GM12878 (cell line): ENCODE measurements at regions not wholly inside any gene's neighbourhood (a gene's known extent, or its start where the extent isn't known, plus 50 kb on each side); places are given as distances from the start of the nearest gene placed in this dataset.

Experiments
- ATAC-seq: fragments of 200-7000 bp; cut with Tn5 transposase; 3 replicates; pipeline ENCODE4 v1.9.1; 2020; ENCODE audit warnings: mild to moderate bottlenecking, moderate library complexity
- BruUV-seq: library from RNA; stranded (reverse); fragments of 400-500 nt; replicated peaks from 2 replicates; lab custom pipeline; 2021; lab: Mats Ljungman, UMichigan
- CTCF ChIA-PET: fragments of 300-600 bp; sonication (Branson Sonifier 250); formaldehyde crosslinking; extraction: SDS; loops from one replicate; lab custom pipeline; 2021; ENCODE audit warnings: inconsistent platforms; lab: Yijun Ruan, JAX
- POLR2A ChIA-PET: fragments of 350-600 bp; formaldehyde crosslinking; extraction: SDS; loops from one replicate; lab custom pipeline; 2021; ENCODE audit warnings: inconsistent platforms; lab: Charles Lee
- RAD21 ChIA-PET: fragments of 300-600 bp; sonication (Branson Sonifier 250); formaldehyde crosslinking; loops from one replicate; lab custom pipeline; 2023; ENCODE audit warnings: antibody characterized with exemption; ENCODE audit not compliant: unreplicated experiment; lab: Charles Lee
- SMC1A ChIA-PET: fragments of 300-600 bp; sonication (Branson Sonifier 250); formaldehyde crosslinking; loops from one replicate; lab custom pipeline; 2023; ENCODE audit not compliant: unreplicated experiment, uncharacterized antibody; lab: Charles Lee
- DNase-seq: peaks from one replicate; pipeline ENCODE4 v3.0.0-alpha.2; 2011; ENCODE audit warnings: low read depth, low spot score
- FAIRE-seq: peaks from 3 replicates; lab custom pipeline; 2011; peaks lifted over from hg19 to GRCh38; lab: Jason Lieb, UNC
- H2AFZ ChIP-seq: 2 replicates; pipeline ENCODE4 v1.6.0; 2011; ENCODE audit warnings: low read depth, low read length, control low read depth; ENCODE audit not compliant: control insufficient read depth
- H3K27ac ChIP-seq: 2 replicates; pipeline ENCODE4 v1.5.1; 2011; ENCODE audit warnings: control low read depth; ENCODE audit not compliant: control insufficient read depth, insufficient read depth
- H3K27me3 ChIP-seq, 2 experiments: replicated peaks in 1 of 2; 2 replicates each; pipeline versions ENCODE4 v1.6.0 to v1.6.1; 2011; ENCODE audit warnings: low read length in 1 of 2; ENCODE audit not compliant: control insufficient read depth in 2 of 2, insufficient read depth in 2 of 2
- H3K36me3 ChIP-seq, 2 experiments: 2 replicates each; pipeline ENCODE4 v1.5.1; 2011; ENCODE audit warnings: low read length in 1 of 2; ENCODE audit not compliant: control insufficient read depth in 2 of 2, insufficient read depth in 2 of 2
- H3K4me1 ChIP-seq: 2 replicates; pipeline ENCODE4 v1.6.1; 2011; ENCODE audit warnings: mild to moderate bottlenecking, low read length, moderate library complexity, mixed read lengths; ENCODE audit not compliant: control insufficient read depth, insufficient read depth
- H3K4me2 ChIP-seq: 2 replicates; pipeline ENCODE4 v1.6.0; 2011; ENCODE audit warnings: control low read depth; ENCODE audit not compliant: control insufficient read depth, insufficient read depth
- H3K4me3 ChIP-seq: fragments of 200-600 bp; sonication (generic); 2 replicates; pipeline ENCODE4 v1.5.1; 2016
- H3K79me2 ChIP-seq: 2 replicates; pipeline ENCODE4 v1.6.0; 2011; ENCODE audit warnings: low read length; ENCODE audit not compliant: control insufficient read depth, insufficient read depth
- H3K9ac ChIP-seq: 2 replicates; pipeline ENCODE4 v1.8.0; 2011; ENCODE audit warnings: low read length, control low read depth, mixed read lengths; ENCODE audit not compliant: control insufficient read depth, insufficient read depth
- H3K9me3 ChIP-seq: replicated peaks from 3 replicates; pipeline ENCODE4 v1.5.1; 2011; ENCODE audit warnings: mild to moderate bottlenecking, low read length; ENCODE audit not compliant: control insufficient read depth, insufficient read depth
- H4K20me1 ChIP-seq: 2 replicates; pipeline ENCODE4 v1.6.0; 2011; ENCODE audit not compliant: control insufficient read depth, insufficient read depth
- BCL11A ChIP-seq: IDR thresholded peaks from 2 replicates; pipeline ENCODE4 v1.6.1; 2011; ENCODE audit warnings: low read depth, low read length
- CHD2 ChIP-seq: IDR thresholded peaks from 2 replicates; pipeline ENCODE4 v1.6.1; 2011; ENCODE audit warnings: low read depth, low read length, improper control_type of control experiment, borderline replicate concordance
- EZH2 ChIP-seq: IDR thresholded peaks from 2 replicates; pipeline ENCODE4 v1.6.1; 2012; ENCODE audit warnings: low read depth, mild to moderate bottlenecking, control low read depth, inconsistent platforms, low read length, borderline replicate concordance; ENCODE audit not compliant: control insufficient read depth
- HDAC2 ChIP-seq: fragments of 200-600 bp; sonication (generic); IDR thresholded peaks from 2 replicates; pipeline ENCODE4 v1.6.1; 2017
- MLLT1 ChIP-seq: fragments of 450-650 bp; IDR thresholded peaks from 2 replicates; pipeline ENCODE4 v1.6.1; 2016; ENCODE audit warnings: mild to moderate bottlenecking
- NR2C2 ChIP-seq: IDR thresholded peaks from 2 replicates; pipeline ENCODE4 v1.6.1; 2011; ENCODE audit warnings: borderline replicate concordance, low read depth; ENCODE audit not compliant: control insufficient read depth, insufficient read length
- PML ChIP-seq: IDR thresholded peaks from 2 replicates; pipeline ENCODE4 v1.6.1; 2012; ENCODE audit warnings: low read length, inconsistent platforms
- RBBP5 ChIP-seq: fragments of 200-600 bp; sonication (generic); conservative IDR thresholded peaks from 2 replicates; pipeline ENCODE4 v1.6.1; 2016
- USF2 ChIP-seq: IDR thresholded peaks from 2 replicates; pipeline ENCODE4 v1.6.1; 2011; ENCODE audit warnings: low read depth, low read length, improper control_type of control experiment, borderline replicate concordance
- WGBS: methylation state at CpG from one replicate; pipeline ENCODE4 v1.1.6; 2016; ENCODE audit warnings: low lambda C conversion rate; ENCODE audit not compliant: insufficient replicate concordance, insufficient coverage; ENCODE audit errors: missing lambda C conversion rate; 5-methylcytosine and 5-hydroxymethylcytosine counted together
- in situ Hi-C: fragments of 300-500 bp; cut with MboI; formaldehyde crosslinking; loops from 9 replicates; pipeline ENCODE4 v1.14.3; 2018; ENCODE audit warnings: mixed read lengths
- intact Hi-C: fragments of 100-400 bp; cut with micrococcal nuclease; formaldehyde crosslinking; loops from one replicate; pipeline ENCODE4 v1.14.2; 2022; ENCODE audit not compliant: unreplicated experiment
- TF ChIP-seq, protein P1 (sequence below): fragments of 450-650 bp; IDR thresholded peaks from 2 replicates; pipeline ENCODE4 v1.6.1; 2017; ENCODE audit warnings: borderline replicate concordance
- TF ChIP-seq, protein P2 (sequence below): IDR thresholded peaks from 2 replicates; pipeline ENCODE4 v1.6.1; 2012; ENCODE audit warnings: low read length, inconsistent platforms
- TF ChIP-seq, protein P3 (sequence below): IDR thresholded peaks from 2 replicates; pipeline ENCODE4 v1.6.1; 2011; ENCODE audit warnings: mild to moderate bottlenecking, low read depth, low read length, moderate library complexity; ENCODE audit not compliant: insufficient replicate concordance

- RAD21 ChIA-PET = no interaction called here
Measured at GRCh38 chr1:96545935-96546656, 175.5 kb upstream of the PTBP2 start.

More at GRCh38 chr1:96545935-96546656, 175.5 kb upstream of the PTBP2 start:
- H3K27me3 ChIP-seq = no peaks in the 10 kb centered on the region
- H2AFZ ChIP-seq = no peak overlapping the region
- ChIA-PET POLR2A (no interaction called here), CTCF (no interaction called here), SMC1A (no interaction called here)
- H3K4me2 ChIP-seq = no peak overlapping the region
- BruUV-seq = no TSS peak
- no peaks in the 10 kb centered on the region for H4K20me1 ChIP-seq
- no peak for ATAC-seq
- intact Hi-C loops (no loop called here), in situ Hi-C loops (no loop called here)
- H3K36me3 ChIP-seq = no peaks in the 10 kb centered on the region
- WGBS = 21% methylated on average over 4 of the region's 4 CpGs
- DNase-seq = no peak
- no peak overlapping the region for H3K4me3 ChIP-seq
- no peak for TF ChIP-seq USF2
- no peak for TF ChIP-seq BCL11A
- no peak for TF ChIP-seq EZH2
- TF ChIP-seq, protein P1, sequence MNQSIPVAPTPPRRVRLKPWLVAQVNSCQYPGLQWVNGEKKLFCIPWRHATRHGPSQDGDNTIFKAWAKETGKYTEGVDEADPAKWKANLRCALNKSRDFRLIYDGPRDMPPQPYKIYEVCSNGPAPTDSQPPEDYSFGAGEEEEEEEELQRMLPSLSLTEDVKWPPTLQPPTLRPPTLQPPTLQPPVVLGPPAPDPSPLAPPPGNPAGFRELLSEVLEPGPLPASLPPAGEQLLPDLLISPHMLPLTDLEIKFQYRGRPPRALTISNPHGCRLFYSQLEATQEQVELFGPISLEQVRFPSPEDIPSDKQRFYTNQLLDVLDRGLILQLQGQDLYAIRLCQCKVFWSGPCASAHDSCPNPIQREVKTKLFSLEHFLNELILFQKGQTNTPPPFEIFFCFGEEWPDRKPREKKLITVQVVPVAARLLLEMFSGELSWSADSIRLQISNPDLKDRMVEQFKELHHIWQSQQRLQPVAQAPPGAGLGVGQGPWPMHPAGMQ = no peak
- no peak for TF ChIP-seq MLLT1
- TF ChIP-seq NR2C2 = no peak
- TF ChIP-seq CHD2 = no peak
- TF ChIP-seq HDAC2 = no peak
- TF ChIP-seq PML = no peak
- TF ChIP-seq, protein P2, sequence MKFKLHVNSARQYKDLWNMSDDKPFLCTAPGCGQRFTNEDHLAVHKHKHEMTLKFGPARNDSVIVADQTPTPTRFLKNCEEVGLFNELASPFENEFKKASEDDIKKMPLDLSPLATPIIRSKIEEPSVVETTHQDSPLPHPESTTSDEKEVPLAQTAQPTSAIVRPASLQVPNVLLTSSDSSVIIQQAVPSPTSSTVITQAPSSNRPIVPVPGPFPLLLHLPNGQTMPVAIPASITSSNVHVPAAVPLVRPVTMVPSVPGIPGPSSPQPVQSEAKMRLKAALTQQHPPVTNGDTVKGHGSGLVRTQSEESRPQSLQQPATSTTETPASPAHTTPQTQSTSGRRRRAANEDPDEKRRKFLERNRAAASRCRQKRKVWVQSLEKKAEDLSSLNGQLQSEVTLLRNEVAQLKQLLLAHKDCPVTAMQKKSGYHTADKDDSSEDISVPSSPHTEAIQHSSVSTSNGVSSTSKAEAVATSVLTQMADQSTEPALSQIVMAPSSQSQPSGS = no peak
- TF ChIP-seq, protein P3, sequence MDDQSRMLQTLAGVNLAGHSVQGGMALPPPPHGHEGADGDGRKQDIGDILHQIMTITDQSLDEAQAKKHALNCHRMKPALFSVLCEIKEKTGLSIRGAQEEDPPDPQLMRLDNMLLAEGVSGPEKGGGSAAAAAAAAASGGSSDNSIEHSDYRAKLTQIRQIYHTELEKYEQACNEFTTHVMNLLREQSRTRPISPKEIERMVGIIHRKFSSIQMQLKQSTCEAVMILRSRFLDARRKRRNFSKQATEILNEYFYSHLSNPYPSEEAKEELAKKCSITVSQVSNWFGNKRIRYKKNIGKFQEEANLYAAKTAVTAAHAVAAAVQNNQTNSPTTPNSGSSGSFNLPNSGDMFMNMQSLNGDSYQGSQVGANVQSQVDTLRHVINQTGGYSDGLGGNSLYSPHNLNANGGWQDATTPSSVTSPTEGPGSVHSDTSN = no peak
- no peak for TF ChIP-seq RBBP5
- H3K4me1 ChIP-seq = no peaks in the 10 kb centered on the region
- H3K9ac ChIP-seq = no peak overlapping the region
- no peaks in the 10 kb centered on the region for H3K79me2 ChIP-seq
- no peak for FAIRE-seq
- H3K27ac ChIP-seq = no peak overlapping the region
- H3K9me3 ChIP-seq = no peaks in the 10 kb centered on the region
